Stimulated activated CD4-positive, alpha-beta T cell treated with anti-CD3 and anti-CD28 coated beads, Interleukin-1b, Interleukin-23, amount 100 ng/mL, for 1 hour (primary cell): ENCODE measurements at regions not wholly inside any gene's neighbourhood (a gene's known extent, or its start where the extent isn't known, plus 50 kb on each side); places are given as distances from the start of the nearest gene placed in this dataset.

Experiments
- DNase-seq, 2 donors: peaks; one replicate each; pipeline ENCODE4 v3.0.0-alpha.2; 2020; ENCODE audit warnings: low read depth in 2 of 2

- DNase-seq, result no peak
Observed at GRCh38 chr9:109945573-109945972, 165.6 kb downstream of the PALM2AKAP2 start.

- no peak for DNase-seq
Observed at GRCh38 chr9:109948453-109948852, 168.5 kb downstream of the PALM2AKAP2 start.

GRCh38 chr9:109950710-109951443, 170.9 kb downstream of the PALM2AKAP2 start:
- DNase-seq, result no peak

GRCh38 chr9:109953300-109953699, 173.3 kb downstream of the PALM2AKAP2 start:
- DNase-seq, result no peak

- no peak for DNase-seq
Observed at GRCh38 chr9:109953813-109954497, 174.0 kb downstream of the PALM2AKAP2 start.

GRCh38 chr9:109956717-109957440, 176.9 kb downstream of the PALM2AKAP2 start:
- DNase-seq, result no peak

- DNase-seq, result no peak
Observed at GRCh38 chr9:109959679-109960078, 179.7 kb downstream of the PALM2AKAP2 start.

GRCh38 chr9:109961626-109962025, 181.6 kb downstream of the PALM2AKAP2 start:
- DNase-seq, result no peak

GRCh38 chr9:109962215-109962614, 182.2 kb downstream of the PALM2AKAP2 start:
- DNase-seq, result no peak

GRCh38 chr9:109963079-109963478, 183.1 kb downstream of the PALM2AKAP2 start:
- DNase-seq, result no peak

GRCh38 chr9:109966643-109967368, 186.8 kb downstream of the PALM2AKAP2 start:
- no peak for DNase-seq

GRCh38 chr9:109967651-109968642, 187.9 kb downstream of the PALM2AKAP2 start:
- DNase-seq, result no peak

GRCh38 chr9:109969011-109969410, 189.0 kb downstream of the PALM2AKAP2 start:
- no peak for DNase-seq

- no peak for DNase-seq
Observed at GRCh38 chr9:109969573-109970237, 189.7 kb downstream of the PALM2AKAP2 start.

- DNase-seq, result no peak
Observed at GRCh38 chr9:109971226-109971625, 191.2 kb downstream of the PALM2AKAP2 start.

- no peak for DNase-seq
Observed at GRCh38 chr9:109972026-109972882, 192.3 kb downstream of the PALM2AKAP2 start.

GRCh38 chr9:109973336-109973735, 193.3 kb downstream of the PALM2AKAP2 start:
- no peak for DNase-seq

GRCh38 chr9:109974143-109974917, 194.3 kb downstream of the PALM2AKAP2 start:
- no peak for DNase-seq

GRCh38 chr9:109974918-109975276, 194.9 kb downstream of the PALM2AKAP2 start:
- DNase-seq, result no peak
